ENCODE measurements at regions not wholly inside any gene's neighbourhood (a gene's known extent, or its start where the extent isn't known, plus 50 kb on each side); places are given as distances from the start of the nearest gene placed in this dataset.

GRCh38 chr12:34286934-34287333, 264.6 kb downstream of the ALG10 start:
- Histone ChIP-seq H4K20me1 (ENCODE audit: control insufficient read depth, insufficient read depth) (no peaks in the 10 kb centered on the region), H3K27me3 (replicated peaks in 1 of 2; ENCODE audit: control insufficient read depth in 2 of 2, insufficient read depth in 2 of 2, low read length in 1 of 2) (no peaks in the 10 kb centered on the region), H3K36me3 (ENCODE audit: control insufficient read depth in 2 of 2, insufficient read depth in 2 of 2, low read length in 1 of 2) (no peaks in the 10 kb centered on the region), H3K4me2 (ENCODE audit: control insufficient read depth, insufficient read depth) (no peak overlapping the region), H3K4me1 (ENCODE audit: control insufficient read depth, insufficient read depth, low read length) (no peaks in the 10 kb centered on the region), H3K9me3 (replicated peaks; ENCODE audit: control insufficient read depth, insufficient read depth, low read length) (no peaks in the 10 kb centered on the region; the same call in 2 of the 3 replicates), H3K9ac (ENCODE audit: control insufficient read depth, insufficient read depth, low read length) (no peak overlapping the region), H3K27ac (ENCODE audit: control insufficient read depth, insufficient read depth) (no peak overlapping the region), H3K4me3 (no peak overlapping the region), H2AFZ (ENCODE audit: control insufficient read depth, low read depth, low read length) (no peak overlapping the region), H3K79me2 (ENCODE audit: control insufficient read depth, insufficient read depth, low read length) (no peaks in the 10 kb centered on the region)
- BruUV-seq (replicated peaks) = no TSS peak
- no peak for DNase-seq (ENCODE audit: low read depth, low spot score)
- ChIA-PET POLR2A (no interaction called here), RAD21 (ENCODE audit: unreplicated experiment) (no interaction called here), CTCF (no interaction called here), SMC1A (ENCODE audit: uncharacterized antibody, unreplicated experiment) (no interaction called here)
- 15% methylated on average over 6 of the region's 6 CpGs for WGBS (ENCODE audit: insufficient coverage, insufficient replicate concordance, low lambda C conversion rate, missing lambda C conversion rate)
- in situ Hi-C loops (cut with MboI) = loop anchor here (25.0 kb wide), 3 partner anchors 100 to 300 kb away; no protein-coding TSS in a partner anchor
- no peak for ATAC-seq
- no peak for TF ChIP-seq POU2F2 (IDR thresholded peaks at IDR 0.05; ENCODE audit: borderline replicate concordance, low read depth, low read length)
- no peak for TF ChIP-seq JUNB (IDR thresholded peaks at IDR 0.05)
- TF ChIP-seq SUPT20H (IDR thresholded peaks at IDR 0.05; ENCODE audit: borderline replicate concordance, control insufficient read depth, low read depth, low read length) = no peak
- no peak for TF ChIP-seq EP300 (IDR thresholded peaks at IDR 0.05; ENCODE audit: borderline replicate concordance in 1 of 2, control insufficient read depth in 1 of 2, low read depth in 2 of 2, low read length in 2 of 2)
- TF ChIP-seq KDM1A (IDR thresholded peaks at IDR 0.05; ENCODE audit: borderline replicate concordance) = no peak
- TF ChIP-seq KAT2A (conservative IDR thresholded peaks at IDR 0.05; ENCODE audit: control insufficient read depth, low read depth, low read length) = no peak
- no peak for TF ChIP-seq PBX3 (IDR thresholded peaks at IDR 0.05; ENCODE audit: insufficient replicate concordance, low read depth, low read length)
- TF ChIP-seq MEF2A (IDR thresholded peaks at IDR 0.05; ENCODE audit: insufficient read depth, low read depth, low read length) = no peak
- TF ChIP-seq USF2 (IDR thresholded peaks at IDR 0.05; ENCODE audit: borderline replicate concordance, low read depth, low read length) = no peak
- no peak for TF ChIP-seq MYB (IDR thresholded peaks at IDR 0.05; ENCODE audit: borderline replicate concordance, low read depth, low read length)
- no peak for TF ChIP-seq NR2C2 (IDR thresholded peaks at IDR 0.05; ENCODE audit: borderline replicate concordance, control insufficient read depth, insufficient read length, low read depth)
- TF ChIP-seq HDAC6 (IDR thresholded peaks at IDR 0.05; ENCODE audit: unreplicated experiment) = no peak
- no peak for TF ChIP-seq MXI1 (IDR thresholded peaks at IDR 0.05; ENCODE audit: low read depth, low read length)
- TF ChIP-seq TARDBP (IDR thresholded peaks at IDR 0.05; ENCODE audit: borderline replicate concordance) = no peak
- TF ChIP-seq SUZ12 (IDR thresholded peaks at IDR 0.05; ENCODE audit: unreplicated experiment) = no peak
- intact Hi-C loops (cut with micrococcal nuclease; ENCODE audit: unreplicated experiment) = no loop called here
- no peak for FAIRE-seq
